ENCODE measurements at regions not wholly inside any gene's neighbourhood (a gene's known extent, or its start where the extent isn't known, plus 50 kb on each side); places are given as distances from the start of the nearest gene placed in this dataset.

DNA sequence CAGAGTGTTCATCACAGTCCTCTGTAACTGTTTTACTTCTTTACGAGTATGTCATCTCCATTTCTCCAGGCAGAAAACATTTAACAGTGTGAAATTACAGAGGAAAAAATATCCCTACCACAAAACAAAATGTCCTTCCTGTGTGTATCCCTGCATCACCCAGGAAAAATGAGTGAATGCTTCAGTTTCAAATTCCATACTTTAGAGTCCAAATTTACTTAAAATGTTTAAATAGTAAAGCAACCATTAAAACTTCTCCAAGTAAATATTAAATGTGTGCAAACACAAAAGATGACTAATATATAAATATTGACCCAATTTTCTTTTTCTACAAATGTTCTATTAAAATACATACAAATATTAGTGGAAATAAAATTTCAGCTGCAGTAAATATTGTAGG is 1016.6 kb upstream of the PCDH20 start:
- TF ChIP-seq EZH2 (IDR thresholded peaks at IDR 0.05; ENCODE audit: borderline replicate concordance), result no peak
- TF ChIP-seq, protein P1, sequence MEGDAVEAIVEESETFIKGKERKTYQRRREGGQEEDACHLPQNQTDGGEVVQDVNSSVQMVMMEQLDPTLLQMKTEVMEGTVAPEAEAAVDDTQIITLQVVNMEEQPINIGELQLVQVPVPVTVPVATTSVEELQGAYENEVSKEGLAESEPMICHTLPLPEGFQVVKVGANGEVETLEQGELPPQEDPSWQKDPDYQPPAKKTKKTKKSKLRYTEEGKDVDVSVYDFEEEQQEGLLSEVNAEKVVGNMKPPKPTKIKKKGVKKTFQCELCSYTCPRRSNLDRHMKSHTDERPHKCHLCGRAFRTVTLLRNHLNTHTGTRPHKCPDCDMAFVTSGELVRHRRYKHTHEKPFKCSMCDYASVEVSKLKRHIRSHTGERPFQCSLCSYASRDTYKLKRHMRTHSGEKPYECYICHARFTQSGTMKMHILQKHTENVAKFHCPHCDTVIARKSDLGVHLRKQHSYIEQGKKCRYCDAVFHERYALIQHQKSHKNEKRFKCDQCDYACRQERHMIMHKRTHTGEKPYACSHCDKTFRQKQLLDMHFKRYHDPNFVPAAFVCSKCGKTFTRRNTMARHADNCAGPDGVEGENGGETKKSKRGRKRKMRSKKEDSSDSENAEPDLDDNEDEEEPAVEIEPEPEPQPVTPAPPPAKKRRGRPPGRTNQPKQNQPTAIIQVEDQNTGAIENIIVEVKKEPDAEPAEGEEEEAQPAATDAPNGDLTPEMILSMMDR (IDR thresholded peaks at IDR 0.05; ENCODE audit: poor library complexity), result no peak

Data from hepatocyte (in vitro differentiated cells).